IMR-90 (cell line): ENCODE measurements at regions not wholly inside any gene's neighbourhood (a gene's known extent, or its start where the extent isn't known, plus 50 kb on each side); places are given as distances from the start of the nearest gene placed in this dataset.
A peak's percentile ranks its signal among the peaks of the same experiment; 100 is the strongest.

Experiments used
- ATAC-seq: fragments of 200-7000 bp; cut with Tn5 transposase; 2 replicates; pipeline ENCODE4 v1.9.1; 2020; ENCODE audit warnings: low read depth, mild to moderate bottlenecking, moderate library complexity
- BruUV-seq: library from RNA; stranded (reverse); fragments of 400-500 nt; replicated peaks from 2 replicates; lab custom pipeline; 2021; lab: Mats Ljungman, UMichigan
- CTCF ChIA-PET: fragments of 300-600 bp; formaldehyde crosslinking; extraction: SDS; loops from one replicate; lab custom pipeline; 2021; ENCODE audit warnings: antibody characterized with exemption; lab: Yijun Ruan, JAX
- POLR2A ChIA-PET: fragments of 300-600 bp; sonication (Branson Sonifier 250); formaldehyde crosslinking; loops from one replicate; lab custom pipeline; 2022; ENCODE audit warnings: antibody characterized with exemption; ENCODE audit not compliant: unreplicated experiment; lab: Charles Lee
- DNase-seq: peaks from one replicate; pipeline ENCODE4 v3.0.0; 2013
- H2AFZ ChIP-seq: replicated peaks from 2 replicates; pipeline ENCODE3; 2013; ENCODE audit warnings: low read length, mild to moderate bottlenecking; ENCODE audit not compliant: poor library complexity
- H2AK5ac ChIP-seq: 2 replicates; pipeline ENCODE4 v1.6.1; 2013; ENCODE audit warnings: low read depth, low read length, inconsistent platforms
- H2AK9ac ChIP-seq: replicated peaks from 2 replicates; pipeline ENCODE3; 2013; ENCODE audit warnings: mild to moderate bottlenecking, low read depth, low read length, moderate library complexity; ENCODE audit not compliant: poor library complexity
- H2BK120ac ChIP-seq: 2 replicates; pipeline ENCODE4 v1.6.1; 2013; ENCODE audit warnings: low read depth, low read length, inconsistent platforms
- H2BK15ac ChIP-seq: 3 replicates; pipeline ENCODE4 v1.6.1; 2013; ENCODE audit warnings: low read depth, low read length, inconsistent platforms
- H2BK20ac ChIP-seq: 2 replicates; pipeline ENCODE4 v1.6.1; 2013; ENCODE audit warnings: low read depth, mild to moderate bottlenecking, inconsistent platforms, low read length, moderate library complexity
- H2BK5ac ChIP-seq: 2 replicates; pipeline ENCODE4 v1.6.1; 2013; ENCODE audit warnings: mild to moderate bottlenecking, low read depth, low read length, inconsistent platforms; ENCODE audit not compliant: poor library complexity, severe bottlenecking
- H3K14ac ChIP-seq: replicated peaks from 2 replicates; pipeline ENCODE4 v1.6.1; 2013; ENCODE audit warnings: low read depth, low read length, inconsistent platforms
- H3K18ac ChIP-seq: 2 replicates; pipeline ENCODE4 v1.6.1; 2013; ENCODE audit warnings: low read depth, low read length, control low read depth
- H3K23ac ChIP-seq: 2 replicates; pipeline ENCODE4 v1.6.1; 2013; ENCODE audit warnings: low read depth, low read length, inconsistent platforms
- H3K27ac ChIP-seq: 2 replicates; pipeline ENCODE4 v1.5.1; 2013; ENCODE audit warnings: mild to moderate bottlenecking, control low read depth, low read length; ENCODE audit not compliant: insufficient read depth
- H3K27me3 ChIP-seq: 2 replicates; pipeline ENCODE4 v1.6.1; 2013; ENCODE audit warnings: low read length; ENCODE audit not compliant: control insufficient read depth, insufficient read depth
- H3K36me3 ChIP-seq: 2 replicates; pipeline ENCODE4 v1.6.1; 2013; ENCODE audit warnings: low read length, mixed read lengths; ENCODE audit not compliant: control insufficient read depth, insufficient read depth
- H3K4ac ChIP-seq: 2 replicates; pipeline ENCODE4 v1.6.1; 2013; ENCODE audit warnings: low read depth, low read length, inconsistent platforms
- H3K4me1 ChIP-seq: 2 replicates; pipeline ENCODE4 v1.6.1; 2013; ENCODE audit warnings: low read length, mixed read lengths; ENCODE audit not compliant: control insufficient read depth, insufficient read depth
- H3K4me2 ChIP-seq: 2 replicates; pipeline ENCODE4 v1.6.1; 2013; ENCODE audit warnings: low read depth, mild to moderate bottlenecking, control low read depth, low read length, moderate library complexity
- H3K4me3 ChIP-seq: 2 replicates; pipeline ENCODE4 v1.5.1; 2013; ENCODE audit warnings: low read depth, mild to moderate bottlenecking, control low read depth, low read length, moderate library complexity; ENCODE audit not compliant: insufficient read depth
- H3K56ac ChIP-seq: 2 replicates; pipeline ENCODE4 v1.6.1; 2013; ENCODE audit warnings: low read length, inconsistent platforms; ENCODE audit not compliant: insufficient read depth; ENCODE audit errors: extremely low read depth
- H3K79me1 ChIP-seq, 2 experiments: 2 replicates each; pipeline ENCODE4 v1.6.1; 2013; ENCODE audit warnings: low read length in 2 of 2, inconsistent platforms in 1 of 2, low read depth in 1 of 2
- H3K9ac ChIP-seq: 2 replicates; pipeline ENCODE4 v1.6.1; 2013; ENCODE audit warnings: low read depth, low read length, control low read depth
- H3K9me1 ChIP-seq: 2 replicates; pipeline ENCODE4 v1.6.1; 2013; ENCODE audit warnings: low read length, inconsistent platforms; ENCODE audit not compliant: insufficient read depth
- H3K9me3 ChIP-seq: 2 replicates; pipeline ENCODE4 v1.6.1; 2013; ENCODE audit warnings: low read length; ENCODE audit not compliant: control insufficient read depth, insufficient read depth
- H4K20me1 ChIP-seq: 2 replicates; pipeline ENCODE4 v1.6.1; 2013; ENCODE audit warnings: low read length, inconsistent platforms; ENCODE audit not compliant: insufficient read depth
- H4K5ac ChIP-seq: 2 replicates; pipeline ENCODE4 v1.6.1; 2013; ENCODE audit warnings: mild to moderate bottlenecking, low read depth, low read length, control low read depth
- H4K8ac ChIP-seq, 2 experiments: 2 replicates each; pipeline ENCODE4 v1.6.1; 2013; ENCODE audit warnings: low read depth in 2 of 2, low read length in 2 of 2, control low read depth in 1 of 2, inconsistent platforms in 1 of 2
- H4K91ac ChIP-seq: 2 replicates; pipeline ENCODE4 v1.6.1; 2013; ENCODE audit warnings: low read depth, low read length, inconsistent platforms; ENCODE audit not compliant: insufficient read depth
- BHLHE40 ChIP-seq: fragments of 150-350 bp; IDR thresholded peaks from 2 replicates; pipeline ENCODE4 v1.6.1; 2016; ENCODE audit warnings: mild to moderate bottlenecking, low read depth, low read length
- CHD1 ChIP-seq: IDR thresholded peaks from 2 replicates; pipeline ENCODE4 v1.6.1; 2012; ENCODE audit warnings: low read depth, low read length, improper control_type of control experiment
- FOS ChIP-seq: fragments of 150-350 bp; IDR thresholded peaks from 2 replicates; pipeline ENCODE4 v1.6.1; 2016; ENCODE audit warnings: low read depth, low read length
- MXI1 ChIP-seq: IDR thresholded peaks from 2 replicates; pipeline ENCODE4 v1.6.1; 2012; ENCODE audit warnings: low read depth, mild to moderate bottlenecking, low read length, moderate library complexity, borderline replicate concordance
- NFE2L2 ChIP-seq: fragments of 150-350 bp; IDR thresholded peaks from 2 replicates; pipeline ENCODE4 v1.6.1; 2016; ENCODE audit warnings: low read depth, mild to moderate bottlenecking, low read length
- RAD21 ChIP-seq: IDR thresholded peaks from 2 replicates; pipeline ENCODE4 v1.6.1; 2012; ENCODE audit warnings: low read length, improper control_type of control experiment
- RCOR1 ChIP-seq: IDR thresholded peaks from 2 replicates; pipeline ENCODE4 v1.6.1; 2012; ENCODE audit warnings: mild to moderate bottlenecking, low read length, improper control_type of control experiment; ENCODE audit not compliant: insufficient replicate concordance
- SMC3 ChIP-seq: fragments of 150-350 bp; IDR thresholded peaks from 2 replicates; pipeline ENCODE4 v1.6.1; 2016; ENCODE audit warnings: low read depth, mild to moderate bottlenecking, antibody characterized with exemption, low read length, moderate library complexity
- WGBS, 2 experiments: methylation state at CpG; one replicate each; pipeline versions ENCODE4 v1.1.5 to v1.1.7; 2013; ENCODE audit warnings: missing lambda C conversion rate in 2 of 2; ENCODE audit not compliant: insufficient read length in 1 of 2; ENCODE audit errors: extremely low coverage in 2 of 2; 5-methylcytosine and 5-hydroxymethylcytosine counted together
- dilution Hi-C: fragments of 300-500 bp; cut with HindIII; formaldehyde crosslinking; loops from one replicate; pipeline ENCODE4 v1.14.3; 2018; ENCODE audit warnings: low sequenced_read_pairs; ENCODE audit not compliant: unreplicated experiment
- in situ Hi-C: fragments of 300-500 bp; cut with MboI; formaldehyde crosslinking; loops from 3 replicates; pipeline ENCODE4 v1.14.3; 2019; ENCODE audit warnings: low sequenced_read_pairs, inconsistent platforms, mixed read lengths
- intact Hi-C: fragments of 100-400 bp; cut with micrococcal nuclease; formaldehyde crosslinking; loops from 2 replicates; pipeline ENCODE4 v1.10.0; 2022

- H3K4me2 ChIP-seq, result no peak overlapping the region
- dilution Hi-C loops, result no loop called here
- H2BK20ac ChIP-seq, result no peak overlapping the region
- H3K14ac ChIP-seq, result no peak overlapping the region
- no peaks in the 10 kb centered on the region for H3K9me1 ChIP-seq
- H3K23ac ChIP-seq, result no peak overlapping the region
- no TSS peak for BruUV-seq
- H3K4ac ChIP-seq, result no peak overlapping the region
- H3K27ac ChIP-seq, result no peak overlapping the region
- H4K8ac ChIP-seq, result no peak overlapping the region
- no peaks in the 10 kb centered on the region for H3K4me1 ChIP-seq
- H2BK120ac ChIP-seq, result no peak overlapping the region
- H3K56ac ChIP-seq, result no peak overlapping the region
- no peak overlapping the region for H4K91ac ChIP-seq
- H3K9me3 ChIP-seq, result peaks cover 9% of the 10 kb centered on the region
- H4K5ac ChIP-seq, result no peak overlapping the region
- no peaks in the 10 kb centered on the region for H4K20me1 ChIP-seq
- H3K27me3 ChIP-seq, result peaks cover 3% of the 10 kb centered on the region
- TF ChIP-seq BHLHE40, result no peak; the same call in 1 of the 2 replicates
- no peak for TF ChIP-seq RCOR1
- TF ChIP-seq MXI1, result no peak
- TF ChIP-seq CHD1, result no peak
- no peak for TF ChIP-seq NFE2L2
- TF ChIP-seq SMC3, result no peak
- no peak for TF ChIP-seq RAD21
- TF ChIP-seq FOS, result no peak
- no peak overlapping the region for H2BK5ac ChIP-seq
- WGBS, 2 experiments, result no CpG with 5 or more reads among the region's 3 CpGs
- DNase-seq (peak; percentile 53), ATAC-seq (peak; percentile 40)
- no peak overlapping the region for H2BK15ac ChIP-seq
- in situ Hi-C loops, result no loop called here
- H2AFZ ChIP-seq, result no peak overlapping the region
- POLR2A ChIA-PET, result no interaction called here
- H3K79me1 ChIP-seq, result no peaks in the 10 kb centered on the region
- H2AK5ac ChIP-seq, result no peak overlapping the region
- H3K9ac ChIP-seq, result no peak overlapping the region
- intact Hi-C loops, result no loop called here
- no peaks in the 10 kb centered on the region for H3K36me3 ChIP-seq
- CTCF ChIA-PET, result no interaction called here
- H3K18ac ChIP-seq, result no peak overlapping the region
- no peak overlapping the region for H2AK9ac ChIP-seq
- no peak overlapping the region for H3K4me3 ChIP-seq
Observed at GRCh38 chr15:60062826-60063225, 58.7 kb downstream of the FOXB1 start.
